ENCODE measurements at regions not wholly inside any gene's neighbourhood (a gene's known extent, or its start where the extent isn't known, plus 50 kb on each side); places are given as distances from the start of the nearest gene placed in this dataset.

DNA sequence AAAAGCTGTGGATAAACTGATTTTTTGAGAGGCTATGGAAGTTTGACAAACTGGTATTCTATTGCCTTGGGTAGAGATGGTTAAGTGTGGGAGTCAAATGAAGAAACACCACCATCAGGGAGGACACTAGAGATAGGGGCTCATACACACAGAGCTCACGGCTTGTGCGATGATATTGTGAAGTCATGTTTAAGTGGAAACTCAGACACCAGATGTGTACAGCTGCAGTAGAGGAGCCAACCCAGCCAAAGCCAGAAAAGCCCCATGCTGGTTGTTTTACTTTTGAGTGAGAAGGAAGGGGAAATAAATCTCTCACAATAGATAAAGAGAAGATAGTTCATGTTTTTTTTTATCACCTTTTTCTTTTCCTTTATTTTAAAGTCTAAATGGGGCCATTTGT, 377.7 kb downstream of the DMRT2 start:
- no peaks in the 10 kb centered on the region for H3K4me1 Mint-ChIP-seq
- Histone ChIP-seq H3K27me3 (ENCODE audit: insufficient read depth) (no peaks in the 10 kb centered on the region), H4K20me1 (replicated peaks; ENCODE audit: insufficient read depth) (no peaks in the 10 kb centered on the region), H3K4me1 (ENCODE audit: insufficient read depth) (no peaks in the 10 kb centered on the region), H3F3A (replicated peaks; ENCODE audit: low read depth) (no peaks in the 10 kb centered on the region), H3K9me2 (ENCODE audit: insufficient read depth) (no peaks in the 10 kb centered on the region), H3K4me2 (no peak overlapping the region), H3K27ac (ENCODE audit: low read depth) (no peak overlapping the region), H2AFZ (no peak overlapping the region), H3K36me3 (ENCODE audit: insufficient read depth) (no peaks in the 10 kb centered on the region; the same call in 1 of the 2 replicates), H3K79me2 (replicated peaks; ENCODE audit: insufficient read depth) (no peaks in the 10 kb centered on the region), H3K4me3 (no peak overlapping the region)
- H3K27ac Mint-ChIP-seq, result no peak overlapping the region
- DNase-seq (ENCODE audit: low spot score) (no peak), ATAC-seq (no peak)
- TF ChIP-seq STAT1 (IDR thresholded peaks at IDR 0.05; ENCODE audit: unreplicated experiment) (no peak), ZNF331 (CRISPR knock-in tag; IDR thresholded peaks at IDR 0.05; ENCODE audit: low read depth) (no peak), NANOG (IDR thresholded peaks at IDR 0.05; ENCODE audit: borderline replicate concordance) (no peak), EZH2phosphoT487 (IDR thresholded peaks at IDR 0.05; ENCODE audit: unreplicated experiment) (no peak), JUNB (IDR thresholded peaks at IDR 0.05; ENCODE audit: unreplicated experiment) (no peak)
- TF ChIP-seq, protein P1, sequence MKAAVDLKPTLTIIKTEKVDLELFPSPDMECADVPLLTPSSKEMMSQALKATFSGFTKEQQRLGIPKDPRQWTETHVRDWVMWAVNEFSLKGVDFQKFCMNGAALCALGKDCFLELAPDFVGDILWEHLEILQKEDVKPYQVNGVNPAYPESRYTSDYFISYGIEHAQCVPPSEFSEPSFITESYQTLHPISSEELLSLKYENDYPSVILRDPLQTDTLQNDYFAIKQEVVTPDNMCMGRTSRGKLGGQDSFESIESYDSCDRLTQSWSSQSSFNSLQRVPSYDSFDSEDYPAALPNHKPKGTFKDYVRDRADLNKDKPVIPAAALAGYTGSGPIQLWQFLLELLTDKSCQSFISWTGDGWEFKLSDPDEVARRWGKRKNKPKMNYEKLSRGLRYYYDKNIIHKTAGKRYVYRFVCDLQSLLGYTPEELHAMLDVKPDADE (IDR thresholded peaks at IDR 0.05), result no peak
- TF ChIP-seq, protein P2, sequence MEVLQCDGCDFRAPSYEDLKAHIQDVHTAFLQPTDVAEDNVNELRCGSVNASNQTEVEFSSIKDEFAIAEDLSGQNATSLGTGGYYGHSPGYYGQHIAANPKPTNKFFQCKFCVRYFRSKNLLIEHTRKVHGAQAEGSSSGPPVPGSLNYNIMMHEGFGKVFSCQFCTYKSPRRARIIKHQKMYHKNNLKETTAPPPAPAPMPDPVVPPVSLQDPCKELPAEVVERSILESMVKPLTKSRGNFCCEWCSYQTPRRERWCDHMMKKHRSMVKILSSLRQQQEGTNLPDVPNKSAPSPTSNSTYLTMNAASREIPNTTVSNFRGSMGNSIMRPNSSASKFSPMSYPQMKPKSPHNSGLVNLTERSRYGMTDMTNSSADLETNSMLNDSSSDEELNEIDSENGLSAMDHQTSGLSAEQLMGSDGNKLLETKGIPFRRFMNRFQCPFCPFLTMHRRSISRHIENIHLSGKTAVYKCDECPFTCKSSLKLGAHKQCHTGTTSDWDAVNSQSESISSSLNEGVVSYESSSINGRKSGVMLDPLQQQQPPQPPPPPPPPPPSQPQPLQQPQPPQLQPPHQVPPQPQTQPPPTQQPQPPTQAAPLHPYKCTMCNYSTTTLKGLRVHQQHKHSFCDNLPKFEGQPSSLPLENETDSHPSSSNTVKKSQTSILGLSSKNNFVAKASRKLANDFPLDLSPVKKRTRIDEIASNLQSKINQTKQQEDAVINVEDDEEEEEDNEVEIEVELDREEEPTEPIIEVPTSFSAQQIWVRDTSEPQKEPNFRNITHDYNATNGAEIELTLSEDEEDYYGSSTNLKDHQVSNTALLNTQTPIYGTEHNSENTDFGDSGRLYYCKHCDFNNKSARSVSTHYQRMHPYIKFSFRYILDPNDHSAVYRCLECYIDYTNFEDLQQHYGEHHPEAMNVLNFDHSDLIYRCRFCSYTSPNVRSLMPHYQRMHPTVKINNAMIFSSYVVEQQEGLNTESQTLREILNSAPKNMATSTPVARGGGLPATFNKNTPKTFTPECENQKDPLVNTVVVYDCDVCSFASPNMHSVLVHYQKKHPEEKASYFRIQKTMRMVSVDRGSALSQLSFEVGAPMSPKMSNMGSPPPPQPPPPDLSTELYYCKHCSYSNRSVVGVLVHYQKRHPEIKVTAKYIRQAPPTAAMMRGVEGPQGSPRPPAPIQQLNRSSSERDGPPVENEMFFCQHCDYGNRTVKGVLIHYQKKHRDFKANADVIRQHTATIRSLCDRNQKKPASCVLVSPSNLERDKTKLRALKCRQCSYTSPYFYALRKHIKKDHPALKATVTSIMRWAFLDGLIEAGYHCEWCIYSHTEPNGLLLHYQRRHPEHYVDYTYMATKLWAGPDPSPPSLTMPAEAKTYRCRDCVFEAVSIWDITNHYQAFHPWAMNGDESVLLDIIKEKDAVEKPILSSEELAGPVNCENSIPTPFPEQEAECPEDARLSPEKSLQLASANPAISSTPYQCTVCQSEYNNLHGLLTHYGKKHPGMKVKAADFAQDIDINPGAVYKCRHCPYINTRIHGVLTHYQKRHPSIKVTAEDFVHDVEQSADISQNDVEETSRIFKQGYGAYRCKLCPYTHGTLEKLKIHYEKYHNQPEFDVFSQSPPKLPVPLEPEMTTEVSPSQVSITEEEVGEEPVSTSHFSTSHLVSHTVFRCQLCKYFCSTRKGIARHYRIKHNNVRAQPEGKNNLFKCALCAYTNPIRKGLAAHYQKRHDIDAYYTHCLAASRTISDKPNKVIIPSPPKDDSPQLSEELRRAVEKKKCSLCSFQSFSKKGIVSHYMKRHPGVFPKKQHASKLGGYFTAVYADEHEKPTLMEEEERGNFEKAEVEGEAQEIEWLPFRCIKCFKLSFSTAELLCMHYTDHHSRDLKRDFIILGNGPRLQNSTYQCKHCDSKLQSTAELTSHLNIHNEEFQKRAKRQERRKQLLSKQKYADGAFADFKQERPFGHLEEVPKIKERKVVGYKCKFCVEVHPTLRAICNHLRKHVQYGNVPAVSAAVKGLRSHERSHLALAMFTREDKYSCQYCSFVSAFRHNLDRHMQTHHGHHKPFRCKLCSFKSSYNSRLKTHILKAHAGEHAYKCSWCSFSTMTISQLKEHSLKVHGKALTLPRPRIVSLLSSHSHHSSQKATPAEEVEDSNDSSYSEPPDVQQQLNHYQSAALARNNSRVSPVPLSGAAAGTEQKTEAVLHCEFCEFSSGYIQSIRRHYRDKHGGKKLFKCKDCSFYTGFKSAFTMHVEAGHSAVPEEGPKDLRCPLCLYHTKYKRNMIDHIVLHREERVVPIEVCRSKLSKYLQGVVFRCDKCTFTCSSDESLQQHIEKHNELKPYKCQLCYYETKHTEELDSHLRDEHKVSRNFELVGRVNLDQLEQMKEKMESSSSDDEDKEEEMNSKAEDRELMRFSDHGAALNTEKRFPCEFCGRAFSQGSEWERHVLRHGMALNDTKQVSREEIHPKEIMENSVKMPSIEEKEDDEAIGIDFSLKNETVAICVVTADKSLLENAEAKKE (CRISPR knock-in tag; IDR thresholded peaks at IDR 0.05), result no peak
- TF ChIP-seq, protein P3, sequence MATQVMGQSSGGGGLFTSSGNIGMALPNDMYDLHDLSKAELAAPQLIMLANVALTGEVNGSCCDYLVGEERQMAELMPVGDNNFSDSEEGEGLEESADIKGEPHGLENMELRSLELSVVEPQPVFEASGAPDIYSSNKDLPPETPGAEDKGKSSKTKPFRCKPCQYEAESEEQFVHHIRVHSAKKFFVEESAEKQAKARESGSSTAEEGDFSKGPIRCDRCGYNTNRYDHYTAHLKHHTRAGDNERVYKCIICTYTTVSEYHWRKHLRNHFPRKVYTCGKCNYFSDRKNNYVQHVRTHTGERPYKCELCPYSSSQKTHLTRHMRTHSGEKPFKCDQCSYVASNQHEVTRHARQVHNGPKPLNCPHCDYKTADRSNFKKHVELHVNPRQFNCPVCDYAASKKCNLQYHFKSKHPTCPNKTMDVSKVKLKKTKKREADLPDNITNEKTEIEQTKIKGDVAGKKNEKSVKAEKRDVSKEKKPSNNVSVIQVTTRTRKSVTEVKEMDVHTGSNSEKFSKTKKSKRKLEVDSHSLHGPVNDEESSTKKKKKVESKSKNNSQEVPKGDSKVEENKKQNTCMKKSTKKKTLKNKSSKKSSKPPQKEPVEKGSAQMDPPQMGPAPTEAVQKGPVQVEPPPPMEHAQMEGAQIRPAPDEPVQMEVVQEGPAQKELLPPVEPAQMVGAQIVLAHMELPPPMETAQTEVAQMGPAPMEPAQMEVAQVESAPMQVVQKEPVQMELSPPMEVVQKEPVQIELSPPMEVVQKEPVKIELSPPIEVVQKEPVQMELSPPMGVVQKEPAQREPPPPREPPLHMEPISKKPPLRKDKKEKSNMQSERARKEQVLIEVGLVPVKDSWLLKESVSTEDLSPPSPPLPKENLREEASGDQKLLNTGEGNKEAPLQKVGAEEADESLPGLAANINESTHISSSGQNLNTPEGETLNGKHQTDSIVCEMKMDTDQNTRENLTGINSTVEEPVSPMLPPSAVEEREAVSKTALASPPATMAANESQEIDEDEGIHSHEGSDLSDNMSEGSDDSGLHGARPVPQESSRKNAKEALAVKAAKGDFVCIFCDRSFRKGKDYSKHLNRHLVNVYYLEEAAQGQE (IDR thresholded peaks at IDR 0.05; ENCODE audit: unreplicated experiment), result no peak
- peaks cover 33% of the 10 kb centered on the region for H3K9me3 Mint-ChIP-seq
- peaks cover 14% of the 10 kb centered on the region; the same call in 2 of the 3 replicates for H3K36me3 Mint-ChIP-seq (ENCODE audit: low read depth)
- H3K4me3 Mint-ChIP-seq, result no peak overlapping the region
- H3K27me3 Mint-ChIP-seq (ENCODE audit: insufficient read depth, low read depth, poor library complexity), result peaks cover 6% of the 10 kb centered on the region

Data from GM23338 (cell line).